Right kidney (tissue), 1 donor: ENCODE measurements at regions not wholly inside any gene's neighbourhood (a gene's known extent, or its start where the extent isn't known, plus 50 kb on each side); places are given as distances from the start of the nearest gene placed in this dataset.
A peak's percentile ranks its signal among the peaks of the same experiment; 100 is the strongest.

Experiments
- DNase-seq: peaks from one replicate; pipeline ENCODE4 v3.0.0-alpha.2; 2016

DNA sequence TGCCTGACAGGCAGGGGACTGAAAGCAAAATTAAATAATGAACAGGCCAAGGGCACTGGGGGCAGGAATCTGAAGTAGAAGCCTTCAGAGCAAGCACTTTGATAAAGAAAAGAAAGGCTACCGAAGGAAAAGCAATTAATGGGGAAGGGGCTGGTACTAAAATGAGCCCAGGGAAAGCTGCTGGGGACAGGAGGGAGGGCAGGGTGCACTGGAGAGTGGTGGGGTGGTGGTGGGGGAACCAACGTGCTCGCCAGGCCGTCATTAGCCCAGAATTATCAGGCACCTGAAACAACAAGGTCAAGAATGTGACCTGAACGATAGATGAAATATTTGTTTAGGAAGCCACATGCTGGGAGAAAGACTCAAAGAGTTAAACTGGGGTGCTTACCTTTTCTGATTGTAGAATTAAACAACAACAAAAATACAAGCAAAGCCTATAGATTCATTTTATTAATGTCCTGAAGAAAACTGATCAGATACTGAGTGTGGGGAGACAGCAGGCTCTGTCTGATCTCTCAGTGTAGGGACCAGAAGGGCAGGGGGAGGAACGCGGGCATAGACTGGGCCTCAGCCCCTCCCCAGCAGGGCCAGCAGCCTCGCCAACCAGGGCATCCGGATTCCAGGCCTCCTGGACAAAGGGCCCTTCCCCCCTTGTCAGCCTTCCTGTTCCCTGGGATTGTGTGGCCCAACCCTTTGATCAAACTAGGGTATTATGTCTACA, 239.7 kb upstream of the KLF3 start:
- peak; percentile 26 for DNase-seq

DNA sequence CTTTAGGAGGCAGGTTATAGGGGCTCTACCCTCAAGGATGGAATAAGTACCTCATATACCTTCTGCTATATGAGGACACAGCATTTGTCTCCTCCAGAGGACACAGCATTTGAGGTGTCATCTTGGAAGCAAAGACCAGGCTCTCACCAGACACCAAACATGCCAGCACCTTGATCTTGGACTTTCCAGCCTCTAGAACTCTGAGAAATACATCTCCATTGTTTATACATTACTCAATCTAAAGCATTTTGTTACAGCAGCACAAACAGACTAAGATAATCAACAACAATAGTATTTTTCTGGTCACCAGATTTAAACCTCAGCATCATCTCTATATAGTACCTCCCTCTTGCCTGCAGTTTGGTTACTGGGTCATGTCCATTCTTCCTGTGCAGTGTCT, 237.5 kb upstream of the KLF3 start:
- no peak for DNase-seq

DNA sequence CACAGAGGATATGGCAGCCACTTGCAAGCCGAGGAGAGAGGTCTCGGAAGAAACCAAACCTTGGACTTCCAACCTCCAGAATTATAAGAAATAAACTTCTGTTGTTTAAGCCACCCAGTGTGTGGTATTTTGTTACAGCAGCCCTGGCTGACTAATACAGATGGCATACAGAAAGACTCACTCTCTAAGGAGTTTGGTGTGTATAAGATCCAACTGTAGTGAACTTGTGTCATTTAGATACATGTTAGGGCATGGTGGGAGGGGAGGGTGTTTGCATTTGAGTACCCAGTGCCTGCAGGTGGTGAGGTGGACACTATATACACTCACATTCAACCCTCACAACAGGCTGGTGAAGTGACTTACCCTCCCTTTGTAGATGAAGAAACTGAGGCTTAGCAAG, 233.2 kb upstream of the KLF3 start:
- no peak for DNase-seq

DNA sequence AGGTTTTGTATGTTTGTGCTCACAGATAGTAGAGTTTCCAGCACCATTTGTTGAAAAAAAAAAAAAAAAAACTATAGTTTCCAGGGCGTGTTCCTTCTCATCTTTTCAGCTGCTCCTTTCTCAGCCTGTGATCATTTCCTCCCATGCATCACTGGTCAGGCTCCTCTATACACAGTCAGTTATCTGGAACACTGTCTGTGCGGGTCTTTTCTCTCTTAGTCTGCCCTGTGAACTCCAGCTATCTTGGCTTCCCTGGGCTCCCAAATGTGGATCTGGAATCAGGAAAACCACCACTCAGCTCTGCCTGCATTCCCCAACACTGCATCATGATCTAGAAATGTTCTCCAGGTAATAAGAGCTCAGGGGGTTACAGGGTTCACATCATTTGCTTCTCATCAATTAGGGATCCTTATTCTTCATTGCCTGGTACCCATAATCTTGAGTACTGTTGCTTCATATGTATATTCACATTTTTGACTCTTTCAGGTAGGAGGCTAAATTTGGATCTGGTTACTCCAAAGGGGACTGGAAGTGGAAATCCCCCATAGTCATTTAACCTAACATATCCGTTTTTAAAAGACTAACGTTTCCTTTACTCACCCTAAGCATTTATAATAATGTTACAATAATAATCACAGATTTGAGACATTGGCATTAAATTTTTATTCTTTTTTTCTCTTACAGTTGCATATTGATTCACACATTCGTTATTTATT, 221.8 kb upstream of the KLF3 start:
- no peak for DNase-seq

DNA sequence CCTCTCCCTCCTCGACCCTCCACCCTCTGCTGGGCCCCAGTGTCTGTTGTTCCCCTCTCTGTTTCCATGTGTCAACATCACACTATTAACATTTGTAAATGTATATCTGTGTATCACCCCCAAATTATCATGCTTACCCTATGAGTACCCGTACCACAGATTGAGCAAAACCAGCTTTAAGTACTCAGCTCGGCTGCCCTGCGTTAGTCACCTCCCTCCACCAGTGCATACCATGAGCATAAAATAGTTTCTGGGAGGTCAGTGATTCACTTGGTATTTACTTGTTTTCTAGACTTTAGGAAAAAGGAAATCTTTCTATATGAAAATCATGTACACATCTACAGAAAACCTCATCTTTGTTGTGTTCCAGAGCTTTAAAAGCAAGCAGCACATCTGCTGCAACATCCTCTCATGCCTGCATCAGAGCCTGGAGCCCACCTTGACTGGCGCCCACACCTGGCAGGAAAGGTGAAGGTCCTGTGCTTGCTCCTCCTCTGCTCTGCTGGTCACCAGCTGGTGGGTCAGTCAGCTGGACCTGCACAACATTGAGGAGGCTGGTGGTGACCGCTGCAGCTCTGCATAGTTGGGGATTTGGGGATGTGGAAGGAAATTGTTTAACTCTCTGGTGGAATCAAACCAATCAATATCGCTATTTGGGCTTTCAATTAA, 214.4 kb upstream of the KLF3 start:
- DNase-seq: peak; percentile 29

DNA sequence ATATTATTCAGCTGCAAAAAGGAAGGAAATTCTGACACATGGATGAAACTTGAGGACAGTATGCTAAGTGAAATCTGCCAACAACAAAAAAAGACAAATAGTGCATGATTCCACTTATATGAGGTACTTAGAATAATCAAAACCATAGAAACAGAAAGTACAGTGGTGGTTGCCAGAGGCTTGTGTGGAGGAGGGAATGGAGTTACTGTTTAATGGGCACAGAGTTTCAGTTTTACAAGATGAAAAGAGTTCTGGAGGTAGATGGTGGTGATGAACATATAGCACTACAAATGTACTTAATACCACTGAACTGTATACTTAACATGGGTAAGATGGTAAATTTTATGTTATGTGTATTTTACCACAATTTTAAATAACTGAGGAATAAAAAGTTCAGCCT, 212.0 kb upstream of the KLF3 start:
- DNase-seq: no peak

DNA sequence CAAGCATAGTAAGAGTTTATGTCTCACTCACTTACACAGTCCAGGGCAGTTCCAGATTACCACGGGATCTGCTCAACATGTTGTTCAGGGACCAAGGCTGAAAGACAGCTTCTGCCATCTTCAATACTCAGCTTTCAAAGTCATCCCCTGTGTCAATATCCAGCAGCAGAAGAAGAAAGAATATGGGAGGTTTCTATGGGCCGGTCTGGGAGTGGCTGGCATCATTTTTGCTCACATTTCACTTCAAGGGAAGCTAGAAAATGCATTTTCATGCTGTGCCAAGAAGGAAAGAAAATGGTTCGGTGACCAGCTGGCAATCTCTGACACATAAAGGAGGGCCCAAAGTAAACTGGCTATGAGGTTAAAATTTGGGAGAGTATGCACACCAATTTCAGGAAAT, 211.5 kb upstream of the KLF3 start:
- DNase-seq: no peak

DNA sequence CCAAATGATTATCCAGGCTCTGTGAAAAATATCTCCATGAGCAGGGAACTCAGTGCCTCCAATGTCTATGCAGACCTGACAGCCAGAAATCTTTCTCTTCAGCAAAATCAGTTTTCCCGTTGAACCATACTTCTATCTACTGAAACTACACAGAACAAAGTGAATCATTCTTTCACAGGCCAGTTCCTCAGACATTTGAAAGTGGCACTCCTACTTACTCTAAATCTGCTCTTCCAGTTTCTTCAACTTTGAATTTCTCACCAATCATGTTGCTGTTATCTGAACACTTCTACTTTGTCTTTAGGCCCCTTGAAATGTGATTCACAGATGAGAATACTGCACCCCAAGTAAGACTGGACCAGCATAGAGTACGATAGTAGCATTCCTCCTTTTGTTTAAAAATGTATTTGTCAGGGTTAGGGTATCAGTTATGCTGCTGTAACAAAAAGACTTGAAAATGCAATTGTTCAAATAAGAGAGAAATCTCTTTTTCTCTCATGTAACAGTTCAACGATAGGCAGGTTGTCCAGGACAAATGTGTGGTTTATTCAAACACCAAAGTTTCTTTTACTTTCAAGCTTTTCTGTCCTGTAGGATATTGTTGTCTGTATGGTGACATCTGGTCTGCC, 210.6 kb upstream of the KLF3 start:
- DNase-seq: no peak

DNA sequence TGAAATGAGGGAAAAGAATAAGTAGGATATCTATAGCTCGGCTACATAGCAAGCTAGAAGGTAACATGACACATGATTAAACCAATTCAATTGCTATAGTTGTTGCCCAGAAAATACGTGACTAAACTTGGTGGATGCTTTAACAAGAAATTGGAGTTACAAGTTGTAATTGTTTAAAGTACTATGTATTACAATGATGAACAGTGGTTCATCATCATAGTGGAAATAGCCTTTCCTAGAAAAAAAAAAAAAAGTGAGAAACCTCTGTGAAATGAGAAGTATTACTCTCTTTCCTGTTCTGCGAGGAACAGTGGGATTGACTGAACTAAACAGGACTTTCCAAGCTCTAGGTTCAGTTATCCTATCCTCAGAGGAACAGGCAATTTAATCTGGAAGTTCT, 209.7 kb upstream of the KLF3 start:
- no peak for DNase-seq

DNA sequence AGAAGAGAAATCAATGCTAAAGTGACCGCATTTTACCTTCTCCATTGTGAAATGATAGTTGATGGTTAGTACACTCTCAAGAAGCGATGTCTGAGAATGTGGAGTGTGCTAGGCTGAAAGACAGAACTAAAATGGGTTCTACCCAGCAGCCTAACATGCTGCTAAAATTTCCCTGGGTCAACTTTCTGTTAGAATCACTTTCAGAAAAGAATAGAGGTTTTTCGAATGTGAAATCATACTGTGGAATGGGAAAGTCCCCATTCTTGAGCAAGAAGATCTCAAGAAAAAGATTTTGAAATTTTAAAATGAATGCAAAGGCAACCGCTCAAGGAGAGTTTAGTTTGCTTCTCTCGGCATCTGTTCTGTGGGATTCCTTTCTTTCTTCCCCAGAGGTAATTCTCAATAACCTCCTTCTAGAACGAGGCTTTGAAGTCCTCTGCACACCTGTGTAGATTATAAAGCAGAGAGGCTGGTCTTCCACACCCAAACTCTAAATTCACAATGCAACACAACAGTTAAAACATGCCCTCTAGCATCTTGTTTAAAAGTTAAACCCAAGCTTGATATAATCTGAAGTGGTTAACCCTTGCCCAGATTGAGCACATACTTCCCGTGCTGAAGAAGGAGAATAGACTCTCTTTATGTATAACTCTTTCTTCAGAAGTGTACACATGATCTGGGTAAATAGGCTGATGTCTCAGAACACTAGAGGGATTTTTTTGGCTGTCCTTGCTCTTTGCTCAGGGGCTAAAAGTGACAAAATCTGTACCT, 208.7 kb upstream of the KLF3 start:
- peak; percentile 12 for DNase-seq

DNA sequence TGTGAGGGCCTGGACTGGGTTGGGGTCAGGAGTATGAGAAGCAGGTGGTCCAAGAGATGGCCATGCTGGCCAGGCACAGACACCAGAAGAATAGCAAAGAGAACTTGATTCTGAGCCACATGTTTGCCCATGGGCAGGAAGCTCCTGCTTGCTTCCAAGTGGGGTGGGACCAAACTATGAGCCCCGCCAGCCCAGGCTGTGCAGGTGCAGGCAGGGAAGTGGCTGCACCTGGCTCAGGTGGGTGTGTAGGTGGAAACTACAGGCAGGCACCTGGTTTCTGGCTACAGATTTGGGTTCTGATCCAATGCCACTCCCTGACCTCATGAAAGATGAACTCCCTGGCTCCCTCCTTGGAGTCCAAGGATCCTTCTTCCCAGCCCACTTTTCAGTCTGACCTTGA, 207.9 kb upstream of the KLF3 start:
- no peak for DNase-seq

DNA sequence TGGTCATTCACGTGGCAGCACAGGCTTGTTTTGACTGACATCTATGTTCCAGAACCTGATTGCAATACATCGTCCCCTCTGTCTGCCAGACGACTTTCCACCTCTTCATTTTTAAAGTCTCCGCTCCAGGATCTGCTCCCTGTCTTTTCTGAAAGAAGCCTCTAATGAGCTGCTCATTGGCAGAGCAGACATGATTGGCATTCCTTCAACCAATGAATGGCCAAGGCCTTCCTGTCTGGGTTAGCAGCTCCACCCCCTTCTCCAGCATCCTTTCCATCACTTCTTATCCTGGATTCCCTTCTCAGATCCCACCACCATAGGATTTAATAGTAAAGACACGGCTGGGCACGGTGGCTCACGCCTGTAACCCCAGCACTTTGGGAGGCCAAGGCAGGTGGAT, 202.7 kb upstream of the KLF3 start:
- DNase-seq: no peak

DNA sequence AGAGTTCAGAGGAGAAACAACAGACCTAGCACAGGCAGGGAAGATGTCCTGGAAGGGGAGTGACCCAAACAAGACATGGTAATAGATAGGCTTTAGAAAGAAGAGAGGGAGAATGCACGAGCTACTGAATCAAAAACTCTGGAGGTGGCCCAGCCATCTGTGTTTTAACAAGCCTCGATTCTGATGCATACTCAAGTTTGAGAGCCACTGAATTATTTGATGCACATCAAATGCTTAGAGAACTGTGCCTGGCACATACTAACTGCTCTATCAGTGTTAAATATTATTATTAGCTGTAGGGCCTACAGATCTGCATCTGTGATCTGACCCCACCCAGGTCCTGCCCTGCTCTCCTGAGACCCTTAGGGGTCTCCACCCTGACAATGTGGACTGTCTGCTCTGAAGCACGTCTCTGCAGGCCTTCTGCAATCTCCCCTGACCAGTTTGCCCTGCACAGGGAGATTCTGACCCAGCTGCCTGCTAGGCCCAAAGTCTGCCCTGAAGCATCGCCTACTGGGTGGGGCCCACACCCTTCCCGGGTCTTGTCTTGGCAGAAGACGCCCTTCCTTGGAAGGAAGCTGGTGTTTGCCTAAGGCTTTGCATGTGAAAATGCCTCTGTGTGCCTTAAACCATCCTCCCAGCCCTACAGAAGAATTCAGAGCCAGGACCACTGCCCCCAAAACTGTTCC, 201.5 kb upstream of the KLF3 start:
- no peak for DNase-seq

DNA sequence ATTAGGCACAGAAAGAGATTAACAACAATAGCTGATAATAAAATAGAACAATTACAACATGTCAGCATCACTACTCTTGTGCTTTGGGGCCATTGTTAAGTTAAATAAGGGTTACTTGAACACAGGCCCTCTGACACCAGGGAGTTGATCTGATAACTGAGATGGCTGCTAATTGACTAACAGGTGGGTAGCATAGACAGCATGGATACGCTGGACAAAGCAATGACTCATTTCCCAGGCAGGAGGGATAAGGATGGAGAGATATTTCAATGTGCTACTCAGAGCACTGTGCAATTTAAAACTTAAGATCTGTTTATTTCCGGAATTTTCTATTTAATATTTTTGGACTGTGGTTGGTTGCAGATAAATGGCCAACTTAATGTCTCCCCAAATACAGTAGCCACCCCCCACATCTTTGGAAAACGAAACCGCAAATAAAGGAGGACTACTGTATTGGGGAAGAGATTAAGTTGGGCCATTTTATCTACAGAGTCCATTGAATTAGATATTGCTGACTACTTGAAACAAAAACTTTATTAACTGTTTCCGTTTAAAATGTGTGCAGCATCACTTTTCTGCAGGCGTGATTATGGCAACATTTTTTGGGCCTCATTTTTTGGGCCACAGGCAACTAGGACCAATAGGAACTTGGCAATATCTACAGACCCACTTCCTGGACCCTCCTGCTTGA, 200.6 kb upstream of the KLF3 start:
- DNase-seq: no peak

DNA sequence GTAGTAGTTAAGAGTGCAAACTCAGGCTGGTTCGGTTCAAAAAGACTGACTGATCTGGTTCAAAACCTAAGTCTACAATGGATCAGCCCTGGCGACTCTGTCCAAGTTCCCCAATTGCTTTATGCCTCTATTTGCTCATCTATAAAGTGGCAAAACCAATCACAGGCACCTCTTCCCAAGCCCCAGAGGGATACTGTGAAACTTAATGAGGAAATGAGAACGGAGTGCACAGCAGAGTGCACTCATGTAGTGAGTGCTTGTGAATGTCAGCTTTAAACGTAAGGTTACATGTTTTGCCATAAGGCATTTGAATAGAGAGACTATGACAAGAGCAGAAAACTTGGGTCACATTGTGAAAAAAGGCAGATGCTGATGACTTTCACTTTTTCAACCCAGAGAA, 199.7 kb upstream of the KLF3 start:
- no peak for DNase-seq

DNA sequence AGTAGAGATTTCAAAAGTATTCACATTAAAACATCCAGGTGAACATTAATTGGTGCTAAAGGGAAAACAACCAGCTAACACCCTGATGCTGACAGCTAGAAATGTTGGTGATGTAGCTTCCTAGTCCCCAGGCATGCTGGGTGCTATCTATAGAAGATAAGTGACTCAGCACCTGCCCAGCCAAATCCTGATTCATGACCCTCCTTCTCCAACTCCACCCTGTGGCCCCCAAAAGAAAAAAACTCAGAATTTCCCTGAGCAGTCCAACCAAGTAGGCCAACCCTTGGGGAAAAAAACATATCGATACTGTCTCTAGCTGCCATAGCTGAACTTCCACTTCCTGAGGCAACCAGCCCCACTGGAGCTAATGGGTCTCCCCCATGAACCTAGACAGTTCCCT, 197.6 kb upstream of the KLF3 start:
- no peak for DNase-seq

DNA sequence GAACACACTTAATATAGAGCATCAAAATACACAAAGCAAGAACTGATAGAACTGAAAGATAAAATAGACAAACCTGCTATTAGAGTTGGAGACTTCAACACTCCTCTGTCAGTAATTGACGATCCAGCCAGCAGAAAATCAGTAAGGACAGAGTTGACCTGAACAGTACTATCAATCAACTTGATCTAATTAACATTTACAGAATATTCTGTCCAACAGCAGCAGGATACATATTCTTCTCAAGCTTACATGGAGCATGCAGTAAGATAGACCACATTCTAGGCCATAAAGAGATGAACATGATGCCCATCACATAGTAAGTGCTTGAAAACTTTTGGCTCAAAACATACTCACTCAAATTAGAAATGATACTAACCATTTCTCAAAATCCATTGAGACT, 196.7 kb upstream of the KLF3 start:
- no peak for DNase-seq

DNA sequence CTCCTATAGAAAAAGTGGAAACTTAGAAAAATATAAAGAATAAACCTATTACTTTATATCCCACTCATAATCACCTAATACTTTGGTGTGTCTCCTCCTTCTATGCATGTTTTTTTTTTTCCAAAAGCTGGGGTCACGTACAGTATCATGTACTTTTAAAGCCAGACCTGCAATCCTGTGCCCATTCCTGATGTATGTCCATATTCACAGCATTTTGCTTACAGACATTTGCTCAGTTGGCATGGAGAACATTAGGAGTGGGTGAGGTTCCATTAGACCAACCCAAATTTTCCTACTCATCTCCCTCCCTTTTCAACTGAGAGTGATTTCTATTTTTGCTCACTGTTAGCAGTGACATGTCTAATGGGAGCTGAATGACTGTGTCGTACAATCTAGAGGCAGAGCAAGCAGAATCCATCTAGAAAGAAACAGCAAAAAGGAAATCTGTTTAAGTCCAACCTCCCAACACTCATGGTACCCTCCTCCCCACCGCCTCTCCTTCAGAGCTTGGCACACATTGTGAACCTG, 195.6 kb upstream of the KLF3 start:
- no peak for DNase-seq

DNA sequence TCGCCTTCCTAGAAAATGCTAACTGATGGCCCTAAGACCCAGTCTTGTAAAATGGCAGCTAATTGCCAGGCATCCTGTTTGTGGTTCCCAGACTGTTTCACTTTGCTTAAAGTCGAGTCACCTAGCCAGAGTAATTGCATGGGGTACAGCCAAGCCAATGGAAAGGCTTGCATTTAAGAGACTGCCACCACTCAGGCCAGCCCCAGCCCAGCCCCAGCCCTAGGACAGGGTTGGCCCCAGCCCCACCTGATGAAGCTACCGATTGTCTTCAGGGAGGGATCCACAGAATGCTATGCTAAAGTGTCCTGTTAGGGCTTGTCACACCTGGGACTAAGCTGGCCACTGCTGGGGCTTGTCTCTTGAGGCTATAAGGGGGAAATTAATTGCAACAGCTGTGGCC, 194.6 kb upstream of the KLF3 start:
- DNase-seq: no peak

DNA sequence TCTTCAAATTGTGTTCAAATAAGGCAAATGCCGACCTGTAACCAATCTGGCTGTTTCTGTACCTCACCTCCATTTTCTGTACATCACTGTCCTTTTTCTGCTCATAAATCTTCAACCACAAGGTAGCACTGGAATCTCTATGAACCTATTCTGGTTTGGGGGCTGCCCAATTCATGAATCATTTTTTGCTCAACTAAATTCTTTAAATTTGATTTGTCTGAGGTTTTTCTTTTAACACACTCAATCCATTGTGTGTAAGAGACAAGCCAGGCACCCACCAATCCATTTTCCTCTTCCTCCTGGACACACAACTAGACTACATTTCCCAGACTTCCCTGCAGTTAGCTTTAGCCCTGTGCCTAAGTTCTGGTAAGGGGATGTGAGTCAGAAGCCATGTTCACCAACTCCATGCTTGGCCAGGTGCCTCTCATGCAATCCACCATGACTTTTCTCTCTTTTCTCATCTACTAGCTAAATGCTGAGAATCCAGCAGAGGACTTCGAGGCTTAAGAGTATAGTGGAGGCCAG, 193.2 kb upstream of the KLF3 start:
- DNase-seq: no peak

DNA sequence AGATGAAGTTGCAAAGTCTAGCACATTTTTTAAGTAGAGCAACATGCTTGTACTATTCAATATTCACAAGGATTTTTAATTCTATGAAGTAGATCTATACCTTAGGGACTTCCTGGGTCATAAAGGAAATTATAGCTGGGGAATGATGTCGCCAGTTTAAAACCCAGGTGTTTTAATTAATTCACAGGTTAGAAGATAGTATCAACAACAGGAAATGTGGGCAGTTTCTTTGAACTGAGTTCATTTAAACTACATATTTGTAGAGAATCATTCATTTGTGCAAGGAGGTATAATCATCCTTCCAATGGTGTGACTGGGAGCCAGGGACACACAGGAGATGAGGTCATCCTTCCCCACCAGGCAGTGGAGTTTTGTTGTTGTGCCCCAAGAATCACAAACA, 181.3 kb upstream of the KLF3 start:
- DNase-seq: no peak
